ENCODE measurements at regions not wholly inside any gene's neighbourhood (a gene's known extent, or its start where the extent isn't known, plus 50 kb on each side); places are given as distances from the start of the nearest gene placed in this dataset.

DNA sequence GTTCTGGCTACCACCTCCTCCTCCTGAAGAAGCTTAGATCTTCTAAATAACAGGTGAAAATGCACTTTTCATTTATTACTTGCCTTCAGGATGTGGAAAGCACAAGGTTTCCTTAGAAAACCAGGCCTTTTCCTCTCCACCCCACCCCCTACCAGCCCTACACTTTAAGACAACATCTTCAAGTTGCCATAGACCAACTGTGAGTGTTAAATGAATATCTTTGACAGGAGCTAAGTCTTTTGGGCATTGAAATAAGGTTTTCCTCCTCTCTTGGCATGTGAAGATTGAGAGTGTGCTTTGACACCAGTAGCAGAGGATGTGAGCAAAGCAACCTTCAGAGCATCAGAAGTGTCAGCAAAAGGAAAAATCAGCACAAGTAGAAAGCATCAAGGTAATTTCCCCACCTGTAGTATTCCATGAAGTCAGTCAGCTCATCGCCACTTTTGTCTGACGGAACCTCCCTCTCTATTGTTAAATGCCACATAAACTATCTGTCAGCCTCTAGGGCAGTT is 532.3 kb upstream of the MMS22L start:
- DNase-seq (ENCODE audit: low read depth): no peak

DNA sequence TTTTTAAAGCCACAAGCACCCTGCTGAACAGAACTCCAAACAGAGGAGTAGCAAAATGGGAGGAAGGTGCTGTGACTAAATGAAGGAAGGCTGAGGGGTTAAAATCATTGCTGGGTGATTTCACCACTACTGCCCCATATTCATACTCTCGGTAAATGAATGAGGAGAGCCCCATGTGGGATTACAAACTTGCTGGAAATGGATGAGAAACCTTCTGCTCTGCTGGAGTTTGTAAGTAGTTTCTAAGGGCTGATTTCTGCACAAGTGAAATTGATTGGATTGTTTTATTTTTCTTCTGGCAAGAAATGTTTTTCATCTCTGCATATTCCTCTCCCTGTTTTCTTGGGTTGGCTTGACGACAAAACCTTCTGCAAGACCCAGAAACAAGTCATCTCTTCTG is 533.5 kb upstream of the MMS22L start:
- DNase-seq (ENCODE audit: low read depth): no peak

DNA sequence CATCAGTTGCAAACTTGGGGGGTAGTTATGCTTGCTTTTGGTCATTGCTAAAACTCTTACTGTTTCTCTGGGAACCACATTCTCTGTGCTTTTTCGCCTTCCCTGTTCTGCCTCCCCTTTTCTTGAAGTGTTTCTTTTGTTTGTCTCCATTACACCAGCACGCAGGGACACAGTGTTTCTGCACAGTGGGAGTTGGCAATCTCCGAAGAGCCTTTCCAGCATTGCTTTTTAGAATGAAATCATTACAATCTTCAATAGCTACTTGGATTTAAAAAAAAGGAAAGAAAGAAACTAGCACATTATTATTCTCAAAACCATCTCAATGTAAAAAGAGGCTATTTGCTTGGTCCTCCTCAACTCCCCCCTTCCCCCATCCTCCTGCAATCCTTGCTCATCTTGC is 536.7 kb upstream of the MMS22L start:
- DNase-seq (ENCODE audit: low read depth): no peak

DNA sequence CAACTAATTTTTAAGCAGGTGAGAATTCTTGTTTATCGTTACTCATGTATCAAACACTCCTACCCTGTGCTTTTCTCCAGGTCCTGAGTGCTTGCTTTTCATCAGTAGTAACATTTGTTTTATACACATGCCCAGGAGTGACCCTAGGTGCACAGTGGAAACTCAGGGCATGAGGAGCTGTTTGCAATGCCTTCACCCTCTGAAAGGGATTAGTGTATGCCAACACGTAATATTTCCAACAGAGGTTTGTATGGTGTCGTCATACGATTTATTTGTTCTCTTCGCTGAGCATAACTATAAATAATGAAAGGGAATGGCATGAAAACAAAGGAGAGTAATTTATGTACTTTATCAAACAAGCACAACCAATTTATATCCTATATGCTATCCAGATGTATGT is 537.4 kb upstream of the MMS22L start:
- no peak for DNase-seq (ENCODE audit: low read depth)

DNA sequence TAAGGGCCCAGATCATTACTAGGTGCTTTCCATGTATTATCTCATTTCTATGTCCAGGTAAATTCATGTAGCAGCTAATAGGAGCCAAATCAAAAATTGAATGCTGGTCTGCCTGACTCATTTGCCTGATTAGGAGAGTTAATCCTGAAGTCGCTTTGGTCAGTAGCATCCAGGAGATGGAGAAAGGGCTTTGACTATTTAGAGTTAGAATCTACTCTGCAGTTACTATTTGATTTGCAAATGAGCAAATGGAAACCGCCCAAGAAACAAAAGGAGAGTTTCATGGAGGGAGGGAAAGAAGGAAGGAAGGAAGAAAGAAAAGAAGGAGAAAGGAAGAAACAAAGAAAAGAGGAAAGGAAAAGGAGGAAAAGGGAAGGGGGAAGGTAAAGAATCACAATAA is 539.6 kb upstream of the MMS22L start:
- no peak for DNase-seq (ENCODE audit: low read depth)

DNA sequence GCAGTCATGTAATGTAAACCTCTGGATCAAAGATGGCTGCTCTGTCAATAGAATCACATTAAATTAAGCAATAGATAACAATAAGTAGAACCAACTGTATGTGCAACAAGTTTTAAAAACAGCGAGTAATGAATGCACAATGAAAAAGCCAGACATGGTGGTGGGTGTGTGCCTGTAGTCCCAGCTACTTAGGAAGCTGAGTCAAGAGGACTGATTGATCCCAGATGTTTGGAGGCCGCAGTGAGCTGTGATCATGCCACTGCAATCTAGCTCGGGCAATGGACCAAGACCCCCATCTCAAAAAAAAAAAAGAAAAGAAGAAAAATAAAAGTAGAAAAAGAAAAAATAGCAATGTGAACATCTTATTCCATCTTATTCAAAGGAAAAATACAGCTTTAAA is 558.7 kb upstream of the MMS22L start:
- no peak for DNase-seq (ENCODE audit: low read depth)

DNA sequence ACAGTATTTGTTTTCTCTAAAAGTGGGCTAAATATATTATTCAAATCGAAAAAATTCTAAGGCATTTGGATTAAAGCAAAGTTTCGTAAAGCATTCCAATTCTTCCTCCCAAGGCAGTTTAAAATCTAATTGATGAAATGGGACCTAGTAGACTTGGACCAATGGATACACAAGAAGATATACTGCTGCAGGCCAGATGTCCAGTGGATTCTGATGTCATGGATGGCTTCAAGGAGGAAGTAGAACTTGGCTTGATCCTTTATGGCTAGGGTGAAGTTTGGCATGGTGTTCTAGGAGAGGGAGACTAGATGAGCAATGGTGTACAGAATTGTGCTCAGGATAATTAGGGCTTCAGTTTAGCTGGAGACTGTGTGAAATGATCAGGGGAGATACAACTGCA is 559.5 kb upstream of the MMS22L start:
- DNase-seq (ENCODE audit: low read depth): no peak

DNA sequence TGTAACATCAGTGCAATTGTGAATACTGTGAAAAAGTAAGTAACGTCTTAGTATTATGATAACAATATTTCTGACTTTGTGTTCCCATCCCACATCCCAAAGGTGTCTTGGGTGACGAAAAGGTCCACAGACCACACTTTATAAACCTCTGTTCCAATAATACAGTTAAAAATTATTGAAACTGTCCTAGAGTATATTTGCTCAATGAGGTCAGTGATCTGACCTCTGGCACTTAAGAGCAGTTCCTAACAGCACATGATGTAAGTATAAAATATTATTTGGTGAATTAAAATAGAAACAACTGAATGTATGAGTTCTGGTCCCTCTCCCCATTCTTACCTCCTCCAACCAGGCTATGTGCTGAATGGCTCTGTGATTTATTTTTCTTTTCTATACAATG is 566.4 kb upstream of the MMS22L start:
- DNase-seq (ENCODE audit: low read depth): no peak

DNA sequence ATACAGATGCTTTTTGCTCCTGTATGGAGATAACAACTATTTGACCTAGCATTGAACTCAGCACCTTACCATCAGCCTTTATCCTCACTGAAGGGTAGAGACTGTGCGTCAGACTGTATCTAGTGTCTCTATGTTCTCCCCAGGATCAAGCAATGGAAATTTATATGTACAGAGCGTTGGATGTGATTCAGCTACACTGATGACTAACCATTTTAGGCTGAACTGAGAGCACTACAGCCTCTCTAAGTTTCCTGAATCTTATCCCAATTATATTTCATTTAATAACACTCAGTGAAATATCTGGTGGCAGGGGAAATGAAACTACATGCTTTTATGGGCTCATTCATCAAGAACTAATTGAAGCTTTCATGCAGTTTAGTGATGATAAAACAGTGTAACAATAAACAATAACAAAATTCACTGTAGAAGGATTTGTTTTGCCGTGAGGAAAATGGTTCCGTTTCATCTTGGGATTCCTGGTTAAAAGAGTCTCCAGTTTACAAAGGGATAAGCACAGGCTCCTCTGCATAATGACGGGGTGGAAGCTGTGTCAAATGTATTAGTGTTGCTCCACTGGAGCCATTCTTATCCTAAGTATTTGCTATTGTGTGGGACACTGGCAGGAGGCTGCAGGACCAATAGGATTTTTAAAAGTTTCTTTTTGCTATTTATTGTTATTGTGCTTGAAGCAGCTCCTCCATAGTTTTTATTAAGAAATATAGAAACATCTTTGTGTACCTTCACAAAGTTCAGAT is 567.6 kb upstream of the MMS22L start:
- DNase-seq (ENCODE audit: low read depth): no peak

DNA sequence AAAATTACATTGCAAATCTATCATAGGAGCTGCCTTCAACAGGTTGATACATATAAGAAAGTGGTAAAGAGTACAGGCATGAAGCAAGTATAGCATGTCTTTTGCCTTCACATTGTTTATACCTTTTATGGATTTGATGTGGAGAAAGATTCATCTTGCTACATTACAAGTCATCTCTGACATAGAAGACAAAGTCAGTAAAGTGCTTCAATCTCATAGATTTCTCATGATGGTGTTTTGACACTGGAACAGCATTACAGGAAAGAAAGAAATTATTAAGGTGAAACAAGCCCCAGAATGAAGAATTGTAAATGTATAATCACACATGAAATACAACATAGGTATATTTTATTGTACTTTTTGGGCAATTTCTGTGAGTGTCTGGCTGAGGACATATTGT is 580.7 kb upstream of the MMS22L start:
- no peak for DNase-seq (ENCODE audit: low read depth)

DNA sequence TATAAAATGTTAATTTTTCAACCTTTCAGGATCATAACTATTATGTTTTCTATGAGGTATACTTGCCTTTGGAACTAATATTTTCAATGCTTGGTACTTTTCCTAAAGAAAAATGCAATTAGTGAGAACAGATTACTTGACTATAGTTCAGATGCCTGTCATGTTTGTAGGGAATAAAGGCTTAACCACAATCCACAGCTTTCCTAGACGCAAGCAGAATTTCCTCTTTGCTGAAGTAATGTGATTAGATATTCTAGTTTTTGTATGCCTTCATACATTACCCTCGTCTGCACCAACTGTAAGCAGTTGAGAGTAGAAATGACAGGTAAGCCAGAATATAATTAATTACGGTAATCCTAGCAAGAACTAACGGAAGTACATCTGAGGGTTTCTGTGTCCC is 581.4 kb upstream of the MMS22L start:
- DNase-seq (ENCODE audit: low read depth): no peak

DNA sequence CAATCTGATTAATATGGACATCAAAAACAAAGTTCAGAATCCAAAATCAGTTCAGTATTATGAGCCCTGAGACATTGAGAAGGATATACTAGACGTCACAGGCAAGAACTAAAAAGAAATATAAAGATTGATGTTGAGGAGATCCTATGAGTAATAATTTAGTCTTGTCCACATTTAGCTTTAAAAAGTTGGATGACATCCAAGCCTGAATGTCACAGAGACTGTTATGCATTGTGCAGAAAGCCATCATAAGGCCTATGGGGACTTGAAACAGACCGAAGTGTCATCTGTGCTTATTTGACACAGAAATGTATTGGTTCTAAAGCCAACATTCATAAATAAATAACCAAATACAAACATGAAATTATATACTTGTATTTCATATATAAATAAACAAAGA is 581.8 kb upstream of the MMS22L start:
- DNase-seq (ENCODE audit: low read depth): no peak

DNA sequence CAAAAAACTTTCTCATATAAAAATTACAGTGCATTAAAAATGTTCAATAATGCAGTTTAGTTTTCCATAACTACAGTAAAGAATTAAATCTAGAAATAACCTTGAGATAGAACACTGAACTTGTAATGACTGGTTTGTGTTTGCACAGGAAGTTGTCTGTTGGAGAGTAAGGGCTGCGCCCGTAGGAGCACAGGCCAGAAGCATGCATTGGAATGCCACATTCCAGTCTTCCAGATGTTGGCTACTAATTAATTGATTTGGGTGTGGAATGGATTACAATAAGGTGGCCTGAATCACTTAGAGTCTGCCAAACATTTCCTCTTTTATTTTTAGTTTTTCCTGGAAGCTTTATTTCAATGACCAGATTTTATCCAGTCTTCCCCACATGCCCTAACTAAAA is 582.6 kb upstream of the MMS22L start:
- no peak for DNase-seq (ENCODE audit: low read depth)

DNA sequence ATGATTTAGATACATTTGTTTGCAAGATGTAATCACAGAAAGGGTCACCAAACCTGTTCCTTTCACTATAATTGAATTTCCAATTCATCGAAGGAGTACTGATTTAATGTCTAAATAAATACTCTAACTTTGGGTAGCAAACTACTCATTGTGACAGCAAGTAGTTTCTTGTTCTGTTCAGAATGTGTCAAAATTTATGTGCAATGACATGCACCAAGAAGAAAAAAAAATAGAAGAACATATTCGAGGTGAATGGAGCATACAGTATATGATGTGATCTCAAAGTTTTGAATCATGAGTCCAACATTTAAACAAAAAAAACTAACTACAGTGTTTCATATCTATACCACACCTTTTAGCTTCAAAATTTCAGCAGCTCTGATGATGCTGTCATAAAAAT is 583.6 kb upstream of the MMS22L start:
- DNase-seq (ENCODE audit: low read depth): no peak

DNA sequence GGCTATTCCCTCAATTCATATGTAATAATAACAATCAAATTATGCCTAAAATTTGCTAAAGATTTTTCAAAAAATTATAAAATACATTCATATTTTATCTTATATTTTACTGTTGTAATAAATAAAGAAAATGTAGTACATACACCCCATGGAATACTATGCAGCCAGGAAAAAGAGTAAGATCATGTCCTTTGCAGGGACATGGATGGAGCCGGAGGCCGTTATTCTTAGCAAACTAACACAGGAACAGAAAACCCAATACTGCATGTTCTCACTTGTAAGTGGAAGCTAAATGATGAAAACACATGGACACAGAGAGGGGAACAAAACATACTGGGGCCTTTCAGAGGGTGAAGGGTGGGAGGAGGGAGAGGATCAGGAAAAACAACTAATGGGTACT is 584.2 kb upstream of the MMS22L start:
- DNase-seq (ENCODE audit: low read depth): no peak

DNA sequence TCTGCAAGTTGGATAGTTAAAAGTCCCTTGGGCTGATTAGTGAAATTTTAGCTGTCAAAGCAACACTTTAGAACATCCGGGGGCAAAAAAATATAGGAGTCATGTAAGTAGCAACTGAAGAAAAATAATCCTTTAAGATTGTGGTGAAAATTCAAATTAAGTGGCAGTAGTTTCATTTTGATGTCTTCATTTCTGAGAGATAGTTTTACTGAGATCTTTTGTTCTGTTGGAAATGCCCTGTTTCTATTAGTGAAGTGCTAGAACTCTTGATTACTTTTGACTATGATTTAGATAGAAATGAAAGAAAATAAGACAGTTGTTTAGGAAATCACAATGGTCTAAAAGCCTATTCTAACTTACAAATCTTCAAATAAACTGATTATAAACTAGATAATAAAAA is 587.3 kb upstream of the MMS22L start:
- no peak for DNase-seq (ENCODE audit: low read depth)

DNA sequence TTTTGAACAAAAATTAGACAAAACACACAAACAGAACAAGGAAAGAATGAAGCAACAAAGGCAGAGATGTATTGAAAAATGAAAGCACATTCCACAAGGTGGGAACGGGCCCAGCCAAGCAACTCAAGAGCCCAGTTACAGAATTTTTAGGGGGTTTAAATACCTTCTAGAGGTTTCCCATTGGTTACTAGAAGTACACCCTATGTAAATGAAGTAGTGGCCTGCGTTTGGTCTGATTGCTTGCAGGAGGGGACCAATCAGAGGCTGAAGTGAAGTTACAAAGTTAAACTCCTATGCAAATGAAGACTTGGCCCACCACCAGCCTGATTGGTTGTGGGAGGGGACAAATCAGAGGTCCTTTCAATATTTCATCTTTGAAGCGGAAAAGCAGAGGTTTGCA is 593.7 kb upstream of the MMS22L start:
- no peak for DNase-seq (ENCODE audit: low read depth)

DNA sequence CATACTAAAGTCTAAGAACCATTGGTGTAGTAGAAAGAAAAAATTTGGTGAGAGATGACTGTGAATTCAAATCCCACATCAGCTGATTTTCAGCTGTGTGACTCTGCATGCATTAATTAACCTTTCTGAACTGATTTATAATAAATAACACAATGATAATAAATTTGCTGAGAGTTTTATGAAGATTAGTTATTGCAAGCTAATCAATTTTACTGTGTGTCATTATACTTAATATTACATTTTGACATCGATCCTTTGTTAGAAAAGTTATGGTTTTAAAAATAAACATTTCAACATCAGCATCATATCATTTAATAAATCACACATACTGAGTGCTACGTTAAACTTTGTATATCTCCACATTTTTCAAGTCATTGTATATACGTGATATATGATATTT is 599.7 kb upstream of the MMS22L start:
- DNase-seq (ENCODE audit: low read depth): no peak

DNA sequence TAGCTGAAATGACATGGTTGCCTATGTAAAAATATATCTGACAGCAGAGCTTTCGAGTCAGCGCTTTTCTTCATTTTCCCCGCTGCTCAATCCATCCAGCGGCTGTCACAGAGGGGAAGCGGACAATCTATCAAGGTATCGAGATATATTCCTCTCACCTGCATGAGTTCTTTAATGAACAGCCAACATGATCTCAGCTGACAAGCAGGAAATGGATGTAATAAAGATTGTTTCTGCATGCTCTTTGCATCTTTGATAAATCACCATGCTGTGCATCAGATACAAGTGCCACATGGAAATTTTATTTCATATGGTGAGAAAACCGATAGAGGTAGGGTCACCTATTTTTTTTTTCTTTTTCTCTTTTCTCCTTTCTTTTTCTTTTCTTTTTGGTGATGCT is 602.3 kb upstream of the MMS22L start:
- DNase-seq (ENCODE audit: low read depth): no peak

DNA sequence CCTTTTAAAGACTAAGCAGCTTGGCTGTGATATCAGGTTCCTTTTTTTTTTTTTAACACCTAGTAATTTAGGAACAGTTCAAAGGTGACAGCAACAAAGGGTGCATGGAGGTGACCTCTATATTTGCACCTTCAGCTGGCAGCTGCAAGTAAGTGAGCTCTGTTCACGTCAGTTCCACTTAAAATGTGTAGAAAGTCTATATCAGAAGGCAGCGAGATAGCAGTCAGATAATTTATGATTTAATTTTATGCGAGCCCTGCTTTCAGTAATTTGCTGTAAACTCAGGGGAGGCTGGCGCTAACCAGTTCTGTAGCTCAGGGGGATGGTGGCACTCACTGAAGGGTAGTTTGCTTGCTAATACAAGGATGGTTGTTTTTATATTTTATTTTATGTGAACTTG is 602.8 kb upstream of the MMS22L start:
- DNase-seq (ENCODE audit: low read depth): no peak

DNA sequence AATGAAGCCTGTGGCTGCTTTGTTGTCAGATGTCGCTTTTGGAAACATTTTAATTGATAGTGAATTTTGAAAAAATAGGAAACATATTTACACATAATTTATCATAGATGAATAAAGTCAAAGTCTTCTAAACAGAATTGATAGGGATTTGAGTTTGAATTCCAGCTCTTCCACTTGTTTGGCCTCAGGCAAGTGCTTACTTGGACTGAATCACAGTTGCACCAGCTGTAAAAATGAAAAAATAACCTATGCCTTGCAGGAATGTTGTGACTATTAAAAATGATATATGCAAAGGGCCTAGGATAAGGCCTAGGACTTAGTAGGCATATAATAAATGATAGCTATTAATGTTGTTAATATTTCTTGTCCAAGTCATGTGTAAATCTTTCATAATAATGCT is 618.5 kb upstream of the MMS22L start:
- no peak for DNase-seq (ENCODE audit: low read depth)

DNA sequence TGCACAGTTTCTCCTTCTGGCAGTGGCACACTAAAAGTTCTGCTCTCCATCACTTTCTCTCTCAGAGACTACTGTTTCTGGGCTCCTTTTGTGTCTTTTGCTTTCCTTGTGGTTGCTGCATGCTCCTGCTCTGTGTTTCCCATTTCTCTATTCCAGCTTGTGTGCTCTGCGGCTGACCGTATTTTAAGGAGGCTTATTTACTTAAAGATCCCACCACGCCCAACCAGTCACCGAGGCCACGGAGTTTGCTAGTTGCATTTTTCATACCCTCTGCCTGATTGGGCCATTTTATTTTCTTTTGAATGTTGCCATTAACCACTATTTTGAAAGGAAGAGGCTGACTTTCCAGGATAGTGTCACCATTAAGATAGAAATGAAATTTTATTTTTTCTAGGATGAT is 626.4 kb upstream of the MMS22L start:
- no peak for DNase-seq (ENCODE audit: low read depth)

DNA sequence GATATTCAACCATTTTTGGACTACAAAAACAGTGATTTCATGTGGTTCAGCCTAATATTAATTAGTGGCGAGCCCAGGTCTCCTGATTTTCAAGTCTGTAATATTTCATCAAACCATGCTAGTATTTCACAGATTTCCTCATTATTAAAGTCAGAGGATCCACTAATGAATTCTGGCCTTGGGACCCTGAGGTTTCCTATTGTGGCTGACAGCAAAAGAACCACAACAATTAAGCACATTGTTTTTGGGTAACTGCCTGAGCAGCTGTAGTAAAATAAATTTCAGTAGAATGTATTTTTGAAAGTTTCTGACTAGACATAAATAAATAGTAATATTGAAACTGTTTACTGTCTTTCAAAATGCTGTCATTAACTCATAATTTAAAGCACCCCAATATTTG is 630.7 kb upstream of the MMS22L start:
- no peak for DNase-seq (ENCODE audit: low read depth)

DNA sequence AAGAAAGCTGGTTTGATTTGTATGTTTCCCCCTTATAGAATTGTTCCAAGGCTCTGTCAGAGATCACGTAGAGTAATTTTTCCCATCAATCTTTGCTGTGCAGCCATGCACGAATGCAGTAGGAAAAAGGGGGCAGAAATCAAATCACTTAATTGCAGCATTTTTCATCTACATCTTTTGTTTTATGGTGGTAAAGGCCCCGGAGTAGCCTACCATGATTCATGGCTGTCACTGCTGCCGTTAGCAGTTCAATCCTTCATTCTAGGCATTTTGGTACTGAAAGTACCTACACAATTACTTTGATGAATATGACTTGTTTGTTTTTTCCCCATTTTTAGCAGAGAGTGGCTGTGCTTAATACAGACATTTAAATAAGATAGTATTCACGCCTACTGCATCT is 631.9 kb upstream of the MMS22L start:
- DNase-seq (ENCODE audit: low read depth): no peak

DNA sequence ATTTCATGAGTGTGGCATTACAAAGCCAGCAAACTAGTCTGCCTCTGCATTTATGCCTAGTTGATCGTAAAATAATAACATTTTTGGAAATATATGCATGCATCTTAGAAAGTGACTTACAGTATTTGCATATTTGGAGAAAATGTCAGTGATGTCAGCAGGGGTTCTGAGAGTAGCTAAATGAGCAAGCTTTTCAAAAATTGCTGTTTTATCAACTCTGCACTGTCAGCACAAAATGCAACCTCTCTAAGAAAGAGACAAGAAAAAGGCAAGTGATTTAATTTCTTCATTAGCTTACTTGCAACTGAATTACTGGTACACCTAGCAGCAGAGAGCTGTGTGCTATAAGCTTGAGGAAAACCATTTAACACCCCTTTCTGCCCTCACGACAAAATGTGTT is 632.5 kb upstream of the MMS22L start:
- DNase-seq (ENCODE audit: low read depth): no peak

Measured in stimulated activated CD8-positive, alpha-beta memory T cell treated with anti-CD3 and anti-CD28 coated beads, Interleukin-12 subunit alpha, Interleukin-12 subunit beta, amount 100 ng/mL, for 4 hours (primary cell).